ENCODE measurements at regions not wholly inside any gene's neighbourhood (a gene's known extent, or its start where the extent isn't known, plus 50 kb on each side); places are given as distances from the start of the nearest gene placed in this dataset.

DNA sequence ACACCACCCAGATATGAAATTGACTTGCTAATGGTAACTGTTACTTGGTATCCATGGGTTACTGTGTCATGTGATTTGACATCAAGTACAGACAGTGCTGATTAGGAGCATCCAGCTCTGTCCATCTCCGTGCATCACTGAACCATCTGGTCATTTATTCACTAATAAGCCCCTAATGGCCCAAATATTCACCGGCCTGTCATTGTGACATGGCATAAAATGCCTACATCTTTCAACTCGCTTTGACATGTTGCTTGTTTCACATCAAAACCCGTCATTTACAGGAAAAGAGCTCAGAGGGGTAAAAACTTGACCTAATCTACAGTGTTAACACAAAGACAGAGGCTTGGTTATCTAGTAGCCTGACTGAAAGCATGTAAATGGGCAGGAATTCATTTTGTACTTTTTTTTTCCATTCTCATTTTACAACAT is 308.9 kb upstream of the ATP5MC3 start:
- TF ChIP-seq EGR1 (IDR thresholded peaks at IDR 0.05) (no peak), YY1 (IDR thresholded peaks at IDR 0.05; ENCODE audit: low read depth) (no peak), CEBPB (IDR thresholded peaks at IDR 0.05) (no peak), EP300 (IDR thresholded peaks at IDR 0.05; ENCODE audit: borderline replicate concordance) (no peak), RAD21 (IDR thresholded peaks at IDR 0.05; ENCODE audit: low read depth) (no peak), TAF1 (IDR thresholded peaks at IDR 0.05; ENCODE audit: low read depth) (no peak), NFIC (IDR thresholded peaks at IDR 0.05) (no peak), ZBTB7A (IDR thresholded peaks at IDR 0.05; ENCODE audit: low read depth) (no peak), CREB1 (IDR thresholded peaks at IDR 0.05; ENCODE audit: low read depth) (no peak), TCF12 (IDR thresholded peaks at IDR 0.05; ENCODE audit: low read depth) (no peak), FOXM1 (IDR thresholded peaks at IDR 0.05; ENCODE audit: borderline replicate concordance, low read depth) (no peak), TEAD4 (IDR thresholded peaks at IDR 0.05) (no peak)
- TF ChIP-seq, protein P1, sequence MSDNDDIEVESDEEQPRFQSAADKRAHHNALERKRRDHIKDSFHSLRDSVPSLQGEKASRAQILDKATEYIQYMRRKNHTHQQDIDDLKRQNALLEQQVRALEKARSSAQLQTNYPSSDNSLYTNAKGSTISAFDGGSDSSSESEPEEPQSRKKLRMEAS (IDR thresholded peaks at IDR 0.05): no peak
- TF ChIP-seq, protein P2, sequence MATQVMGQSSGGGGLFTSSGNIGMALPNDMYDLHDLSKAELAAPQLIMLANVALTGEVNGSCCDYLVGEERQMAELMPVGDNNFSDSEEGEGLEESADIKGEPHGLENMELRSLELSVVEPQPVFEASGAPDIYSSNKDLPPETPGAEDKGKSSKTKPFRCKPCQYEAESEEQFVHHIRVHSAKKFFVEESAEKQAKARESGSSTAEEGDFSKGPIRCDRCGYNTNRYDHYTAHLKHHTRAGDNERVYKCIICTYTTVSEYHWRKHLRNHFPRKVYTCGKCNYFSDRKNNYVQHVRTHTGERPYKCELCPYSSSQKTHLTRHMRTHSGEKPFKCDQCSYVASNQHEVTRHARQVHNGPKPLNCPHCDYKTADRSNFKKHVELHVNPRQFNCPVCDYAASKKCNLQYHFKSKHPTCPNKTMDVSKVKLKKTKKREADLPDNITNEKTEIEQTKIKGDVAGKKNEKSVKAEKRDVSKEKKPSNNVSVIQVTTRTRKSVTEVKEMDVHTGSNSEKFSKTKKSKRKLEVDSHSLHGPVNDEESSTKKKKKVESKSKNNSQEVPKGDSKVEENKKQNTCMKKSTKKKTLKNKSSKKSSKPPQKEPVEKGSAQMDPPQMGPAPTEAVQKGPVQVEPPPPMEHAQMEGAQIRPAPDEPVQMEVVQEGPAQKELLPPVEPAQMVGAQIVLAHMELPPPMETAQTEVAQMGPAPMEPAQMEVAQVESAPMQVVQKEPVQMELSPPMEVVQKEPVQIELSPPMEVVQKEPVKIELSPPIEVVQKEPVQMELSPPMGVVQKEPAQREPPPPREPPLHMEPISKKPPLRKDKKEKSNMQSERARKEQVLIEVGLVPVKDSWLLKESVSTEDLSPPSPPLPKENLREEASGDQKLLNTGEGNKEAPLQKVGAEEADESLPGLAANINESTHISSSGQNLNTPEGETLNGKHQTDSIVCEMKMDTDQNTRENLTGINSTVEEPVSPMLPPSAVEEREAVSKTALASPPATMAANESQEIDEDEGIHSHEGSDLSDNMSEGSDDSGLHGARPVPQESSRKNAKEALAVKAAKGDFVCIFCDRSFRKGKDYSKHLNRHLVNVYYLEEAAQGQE (IDR thresholded peaks at IDR 0.05; ENCODE audit: low read depth): no peak
